ENCODE measurements at regions not wholly inside any gene's neighbourhood (a gene's known extent, or its start where the extent isn't known, plus 50 kb on each side); places are given as distances from the start of the nearest gene placed in this dataset.
A peak's percentile ranks its signal among the peaks of the same experiment; 100 is the strongest.

GRCh38 chr4:160235771-160236170 lies 1132.9 kb downstream of the RAPGEF2 start:
- CTCF ChIA-PET: interaction anchor here (1.3 kb wide), 1 partner anchor 471 kb away, joined by 3 read pairs; no protein-coding TSS in a partner anchor
- Histone ChIP-seq H3K9me2 (ENCODE audit: insufficient read depth) (no peaks in the 10 kb centered on the region), H3K27ac (ENCODE audit: low read depth, low read length) (no peak overlapping the region), H3K9ac (ENCODE audit: low read length) (no peak overlapping the region), H3K9me3 (ENCODE audit: control insufficient read depth in 1 of 2, insufficient read depth in 1 of 2, low read depth in 1 of 2, low read length in 2 of 2) (no peaks in the 10 kb centered on the region), H2AFZ (ENCODE audit: low read depth, low read length, poor library complexity, severe bottlenecking) (peak overlapping the region; percentile 53), H3K36me3 (ENCODE audit: control insufficient read depth in 1 of 2, insufficient read depth in 2 of 2, low read length in 2 of 2) (no peaks in the 10 kb centered on the region), H3K4me3 (replicated peaks in 1 of 2; ENCODE audit: low read depth in 1 of 2, low read length in 2 of 2) (no peak overlapping the region), H3K4me1 (ENCODE audit: control insufficient read depth in 1 of 2, insufficient read depth in 2 of 2, low read length in 2 of 2) (no peaks in the 10 kb centered on the region), H3K4me2 (ENCODE audit: low read length) (no peak overlapping the region), H3K79me2 (ENCODE audit: insufficient read depth, low read length) (no peaks in the 10 kb centered on the region), H3K27me3 (ENCODE audit: insufficient read depth, low read length) (no peaks in the 10 kb centered on the region), H4K20me1 (ENCODE audit: insufficient read depth) (no peaks in the 10 kb centered on the region)
- RAD21 ChIA-PET (ENCODE audit: low non-redundant PET in 1 of 2, low total read pairs in 2 of 2, uncharacterized antibody in 2 of 2, unreplicated experiment in 2 of 2): no interaction called here
- no peak for ATAC-seq
- POLR2A ChIA-PET: no interaction called here
- intact Hi-C loops (cut with micrococcal nuclease): no loop called here
- no peak for TF ChIP-seq CBX3 (IDR thresholded peaks at IDR 0.05; ENCODE audit: low read depth)
- no peak for TF ChIP-seq JUND (IDR thresholded peaks at IDR 0.05)
- TF ChIP-seq CTCF (IDR thresholded peaks at IDR 0.05 in 2 of 3, conservative IDR thresholded peaks at IDR 0.05 in 1 of 3; ENCODE audit: borderline replicate concordance in 1 of 3, insufficient read depth in 1 of 3, low read depth in 2 of 3, low read length in 2 of 3): no peak
- no peak for TF ChIP-seq SIN3A (IDR thresholded peaks at IDR 0.05; ENCODE audit: low read depth)
- TF ChIP-seq SRF (IDR thresholded peaks at IDR 0.05; ENCODE audit: low read depth): no peak
- TF ChIP-seq FOSL1 (IDR thresholded peaks at IDR 0.05; ENCODE audit: low read depth): no peak
- no peak for TF ChIP-seq YY1 (IDR thresholded peaks at IDR 0.05; ENCODE audit: extremely low read depth, insufficient replicate concordance, low read depth, low read length)
- no peak for TF ChIP-seq SP1 (IDR thresholded peaks at IDR 0.05; ENCODE audit: low read depth)
- no peak for TF ChIP-seq RAD21 (IDR thresholded peaks at IDR 0.05; ENCODE audit: low read depth)
- no peak for TF ChIP-seq EGR1 (IDR thresholded peaks at IDR 0.05; ENCODE audit: low read depth)
- BruUV-seq (replicated peaks): no TSS peak
- DNase-seq (ENCODE audit: low read depth, low spot score): no peak

- Histone ChIP-seq H3K27ac (ENCODE audit: low read depth, low read length) (no peak overlapping the region), H3K4me1 (ENCODE audit: control insufficient read depth in 1 of 2, insufficient read depth in 2 of 2, low read length in 2 of 2) (no peaks in the 10 kb centered on the region), H3K79me2 (ENCODE audit: insufficient read depth, low read length) (no peaks in the 10 kb centered on the region), H3K36me3 (ENCODE audit: control insufficient read depth in 1 of 2, insufficient read depth in 2 of 2, low read length in 2 of 2) (no peaks in the 10 kb centered on the region), H3K9ac (ENCODE audit: low read length) (no peak overlapping the region), H3K4me3 (replicated peaks in 1 of 2; ENCODE audit: low read depth in 1 of 2, low read length in 2 of 2) (no peak overlapping the region), H2AFZ (ENCODE audit: low read depth, low read length, poor library complexity, severe bottlenecking) (peak overlapping the region; percentile 63), H3K9me2 (ENCODE audit: insufficient read depth) (no peaks in the 10 kb centered on the region), H3K9me3 (ENCODE audit: control insufficient read depth in 1 of 2, insufficient read depth in 1 of 2, low read depth in 1 of 2, low read length in 2 of 2) (0 out of 4 replicates have a peak, but pooled peaks cover 0 to 3% of the 10 kb centered on the region in 2 experiments), H3K27me3 (ENCODE audit: insufficient read depth, low read length) (no peaks in the 10 kb centered on the region), H4K20me1 (ENCODE audit: insufficient read depth) (no peaks in the 10 kb centered on the region), H3K4me2 (ENCODE audit: low read length) (no peak overlapping the region)
- RAD21 ChIA-PET (ENCODE audit: low non-redundant PET in 1 of 2, low total read pairs in 2 of 2, uncharacterized antibody in 2 of 2, unreplicated experiment in 2 of 2): no interaction called here
- no TSS peak for BruUV-seq (replicated peaks)
- POLR2A ChIA-PET: no interaction called here
- intact Hi-C loops (cut with micrococcal nuclease): no loop called here
- CTCF ChIA-PET: no interaction called here
- DNase-seq (ENCODE audit: low read depth, low spot score): no peak
- no peak for ATAC-seq
- TF ChIP-seq CEBPB (IDR thresholded peaks at IDR 0.05; ENCODE audit: low read depth) (no peak), ELF1 (IDR thresholded peaks at IDR 0.05; ENCODE audit: borderline replicate concordance, low read depth) (no peak), MAX (IDR thresholded peaks at IDR 0.05) (no peak), FOSL1 (IDR thresholded peaks at IDR 0.05; ENCODE audit: low read depth) (no peak), ZBTB33 (IDR thresholded peaks at IDR 0.05; ENCODE audit: extremely low read depth, insufficient replicate concordance, low read length) (no peak), ZNF274 (IDR thresholded peaks at IDR 0.05; ENCODE audit: low read depth, low read length) (no peak), TCF7L2 (IDR thresholded peaks at IDR 0.05; ENCODE audit: borderline replicate concordance, extremely low read depth, insufficient read depth, insufficient read length) (no peak)
Measured at GRCh38 chr4:160238790-160239189, 1135.9 kb downstream of the RAPGEF2 start.

Data from HCT116 (cell line).